NCI-H446 treated with DMSO at 0.1 percent for 48 hours (cell line): ENCODE measurements at regions not wholly inside any gene's neighbourhood (a gene's known extent, or its start where the extent isn't known, plus 50 kb on each side); places are given as distances from the start of the nearest gene placed in this dataset.

Experiments
- DNase-seq: peaks from one replicate; lab custom pipeline; 2025; lab: John Stamatoyannopoulos, UW

DNA sequence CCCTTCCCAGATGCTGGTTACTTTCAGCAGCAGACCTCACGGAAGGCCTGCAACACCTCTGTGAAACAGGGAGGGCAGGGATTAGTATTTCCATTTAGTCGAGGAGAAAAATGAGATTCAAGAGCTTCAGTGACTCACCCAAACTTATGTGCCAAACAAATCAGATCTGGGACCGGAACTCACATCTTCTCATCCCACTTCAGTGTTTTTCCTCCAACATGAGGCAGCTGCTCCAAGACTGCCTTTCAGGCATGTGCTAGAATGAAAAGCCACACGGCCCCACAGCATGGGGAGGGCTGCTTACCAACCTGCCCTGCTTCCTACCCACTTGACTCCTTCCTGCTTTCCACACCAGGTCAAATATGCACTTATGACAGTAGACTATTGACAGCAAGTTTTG, 129.4 kb upstream of the SLC24A5 start:
- DNase-seq, result peak; percentile 3

DNA sequence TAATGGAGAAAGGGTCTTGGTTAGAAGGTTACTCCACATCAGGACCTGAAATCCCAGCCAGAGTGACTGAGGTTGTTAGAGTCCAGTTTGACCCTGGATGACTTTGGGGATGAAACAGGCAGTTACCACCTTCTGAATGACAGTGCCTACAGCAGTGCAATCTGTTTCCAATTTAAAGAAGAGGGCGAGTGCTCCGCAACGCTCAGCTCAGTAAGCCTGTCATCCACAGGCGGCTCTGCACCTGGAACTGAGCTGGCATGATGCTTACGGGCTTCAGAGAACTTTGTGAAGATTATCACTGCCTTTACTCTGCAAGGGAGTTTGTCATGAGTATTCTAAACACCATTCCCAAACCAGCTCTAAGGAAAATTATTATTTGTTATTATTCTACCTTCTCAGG, 127.7 kb upstream of the SLC24A5 start:
- no peak for DNase-seq

DNA sequence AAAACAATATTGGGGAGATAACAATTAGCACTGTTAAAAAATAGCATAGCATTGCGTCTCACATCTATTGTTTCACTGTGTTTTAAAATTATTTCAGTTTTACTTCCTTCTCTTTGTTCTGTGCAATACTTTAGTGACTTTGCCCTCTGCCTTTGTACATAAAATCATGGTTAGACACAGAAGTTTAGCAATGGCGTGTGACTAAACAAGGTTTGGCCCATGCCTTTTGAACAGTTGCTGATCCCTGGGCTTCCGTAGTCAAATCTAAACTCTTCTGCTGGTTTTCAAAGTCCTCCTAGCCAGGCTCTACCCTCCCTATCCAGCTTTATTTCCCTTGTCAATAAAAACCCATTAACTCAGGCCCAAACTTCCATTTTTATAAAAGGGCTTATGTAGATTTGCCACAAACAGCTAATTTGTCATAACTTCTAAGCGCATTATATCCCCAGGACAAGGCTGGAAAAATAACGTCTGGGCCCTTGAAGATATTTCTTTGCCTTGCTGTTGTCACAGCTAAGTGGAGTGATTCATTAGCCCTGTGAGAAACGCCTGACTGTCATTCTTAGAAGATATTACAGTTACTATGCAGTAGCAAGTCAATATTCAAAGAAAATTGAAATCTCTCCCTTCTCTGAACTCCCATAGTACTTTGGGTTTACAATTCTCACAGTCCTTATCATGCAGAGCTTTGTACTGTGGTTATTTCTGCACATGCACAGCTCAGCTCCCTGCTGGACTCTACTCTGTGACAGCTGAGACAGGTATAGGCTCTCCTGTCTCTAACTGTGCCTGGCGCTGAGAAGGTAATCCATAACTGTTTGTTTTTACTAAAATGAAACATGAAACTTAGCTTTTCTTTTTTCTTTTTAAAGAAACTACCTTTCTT, 123.4 kb upstream of the SLC24A5 start:
- no peak for DNase-seq

DNA sequence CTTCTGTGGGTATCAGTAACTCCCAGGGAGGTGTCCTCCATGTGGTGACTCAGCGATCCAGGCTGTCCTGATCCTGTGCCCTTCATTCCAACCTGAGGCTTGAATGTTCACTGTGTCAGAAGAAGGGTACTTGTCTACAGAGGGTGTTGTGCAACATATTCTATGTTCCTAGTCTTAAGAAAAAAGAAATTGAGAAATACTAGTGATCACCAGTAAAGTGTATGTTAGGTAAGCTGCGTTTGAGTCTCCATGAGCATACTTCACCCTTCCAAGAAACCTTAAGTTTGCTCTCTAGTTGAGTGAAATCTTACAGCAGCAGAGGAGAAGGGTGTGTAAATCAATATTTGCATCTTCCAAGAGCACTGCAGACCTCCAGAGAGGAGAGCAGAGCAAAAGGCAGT, 122.2 kb upstream of the SLC24A5 start:
- no peak for DNase-seq

DNA sequence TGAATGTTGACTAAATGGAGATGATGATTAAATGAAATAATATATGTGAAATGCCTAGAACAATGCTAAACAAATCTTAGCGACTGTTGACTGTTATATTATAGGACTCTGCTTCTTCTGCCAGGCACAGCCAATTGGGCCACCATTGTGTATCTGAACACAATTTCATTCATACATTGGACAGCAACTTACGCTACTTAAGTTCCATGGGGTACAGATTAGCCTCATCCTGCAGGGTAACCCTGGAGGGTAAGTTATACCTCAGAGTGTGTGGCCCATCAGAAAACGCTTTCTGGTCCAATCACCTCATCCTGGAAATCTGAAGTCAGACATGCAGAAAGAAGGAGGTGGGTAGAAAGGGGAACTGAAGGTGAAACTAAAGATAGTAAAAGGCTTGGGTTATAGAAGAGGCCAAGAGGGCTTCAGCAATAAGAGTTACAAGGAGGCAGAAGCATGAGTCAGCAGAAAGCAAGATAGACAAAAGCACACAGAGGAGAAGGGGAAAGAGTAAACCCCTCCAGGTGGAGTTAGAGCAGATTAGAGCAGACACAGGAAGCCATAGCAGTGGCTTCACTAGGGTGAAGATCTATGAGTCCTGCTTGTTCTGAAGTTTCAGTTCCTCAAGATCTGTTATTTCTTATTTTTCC, 119.3 kb upstream of the SLC24A5 start:
- no peak for DNase-seq

DNA sequence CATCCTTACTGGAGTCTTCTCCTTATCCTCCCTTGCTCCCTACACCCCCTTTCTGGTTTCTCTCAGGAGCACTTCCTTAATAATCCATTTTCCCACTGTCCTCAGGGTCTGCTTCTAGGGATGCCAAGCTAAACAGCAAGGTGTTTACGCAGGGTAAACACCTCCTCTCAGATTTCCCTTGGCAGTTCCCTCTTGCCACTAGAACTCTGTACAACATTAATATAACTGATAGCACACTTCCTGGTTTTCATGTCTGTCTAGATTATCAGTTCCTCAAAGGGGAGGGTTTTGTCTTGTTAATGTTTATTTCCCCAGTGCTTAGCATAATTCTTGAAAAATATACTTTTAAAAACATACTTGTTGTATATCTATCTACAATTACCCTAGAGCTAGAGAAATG, 118.0 kb upstream of the SLC24A5 start:
- DNase-seq, result no peak

DNA sequence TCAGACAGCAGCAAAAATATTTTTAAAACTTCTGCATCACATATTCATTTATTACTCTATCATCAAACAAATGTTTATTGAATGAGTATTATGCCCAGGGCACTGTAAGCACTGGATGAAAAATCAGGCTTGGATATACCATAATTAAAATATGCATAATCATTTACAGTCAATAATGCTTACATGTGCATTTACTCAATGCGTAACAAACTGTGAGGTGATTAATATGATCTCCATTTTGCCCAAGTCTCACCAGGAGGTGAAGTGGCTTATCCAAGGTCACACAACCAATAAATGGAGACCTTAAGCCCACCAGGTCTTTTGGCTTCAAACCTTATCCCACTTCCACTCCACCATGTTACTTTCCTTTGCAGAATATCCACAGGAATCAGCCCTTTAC, 117.3 kb upstream of the SLC24A5 start:
- DNase-seq, result no peak

DNA sequence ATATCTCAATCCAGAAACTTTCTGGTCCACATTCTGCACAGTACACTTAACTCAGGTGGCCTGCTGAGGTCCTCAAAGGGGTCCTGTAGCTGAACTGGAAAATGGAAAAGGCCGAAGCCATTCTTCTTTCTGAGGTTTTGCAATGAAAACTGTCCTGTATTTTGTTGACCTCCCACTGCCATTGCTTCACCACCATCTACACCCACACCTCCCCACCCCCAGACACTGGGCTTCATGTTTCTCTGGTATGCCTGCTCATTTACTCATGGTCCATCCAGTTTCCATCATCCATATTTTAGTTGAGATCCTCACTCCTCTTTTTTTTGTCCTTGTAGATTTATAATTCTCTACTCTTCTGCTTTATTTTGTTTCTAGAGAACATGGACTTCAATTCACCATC, 115.7 kb upstream of the SLC24A5 start:
- DNase-seq, result no peak

DNA sequence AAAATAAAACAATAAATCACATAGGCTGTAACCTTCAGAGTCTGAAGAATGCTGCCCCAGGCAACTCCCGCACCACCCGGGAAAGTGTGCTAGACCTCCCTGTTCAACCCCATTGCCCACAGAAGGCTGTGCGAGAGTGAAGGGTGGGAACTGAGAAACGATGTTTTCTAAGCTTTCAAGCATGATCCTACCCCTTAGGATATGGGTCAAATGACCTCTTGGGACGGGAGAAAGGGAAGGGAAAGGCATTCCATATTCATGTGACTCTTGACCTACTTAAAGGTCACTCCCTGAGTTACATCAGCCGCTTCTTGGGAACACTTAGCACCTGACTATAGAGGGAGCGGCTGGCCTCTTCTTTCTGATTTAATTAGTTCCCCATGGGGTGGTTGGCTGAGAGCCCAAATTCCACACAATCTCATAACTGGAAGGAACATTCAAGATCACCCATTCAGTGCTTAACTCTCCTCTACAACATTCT, 114.7 kb upstream of the SLC24A5 start:
- DNase-seq, result no peak

DNA sequence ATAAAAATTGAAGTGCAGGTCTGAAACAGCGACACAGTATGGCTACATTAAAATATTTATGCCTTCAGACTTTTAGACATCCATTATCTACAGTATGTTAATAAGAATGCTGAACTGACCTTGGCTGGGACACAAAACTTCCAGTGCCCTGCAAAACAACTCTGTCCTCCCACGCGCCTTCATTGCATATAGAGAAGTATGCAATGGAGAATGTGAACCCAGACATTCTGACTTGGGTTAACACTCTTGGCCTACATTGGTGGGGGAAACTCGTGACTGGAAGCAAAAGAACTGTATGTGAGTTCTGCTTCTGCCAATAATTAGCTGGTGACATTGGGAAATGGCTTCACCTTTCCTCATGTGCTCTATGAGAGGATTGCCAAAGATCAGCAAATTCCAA, 110.5 kb upstream of the SLC24A5 start:
- no peak for DNase-seq

DNA sequence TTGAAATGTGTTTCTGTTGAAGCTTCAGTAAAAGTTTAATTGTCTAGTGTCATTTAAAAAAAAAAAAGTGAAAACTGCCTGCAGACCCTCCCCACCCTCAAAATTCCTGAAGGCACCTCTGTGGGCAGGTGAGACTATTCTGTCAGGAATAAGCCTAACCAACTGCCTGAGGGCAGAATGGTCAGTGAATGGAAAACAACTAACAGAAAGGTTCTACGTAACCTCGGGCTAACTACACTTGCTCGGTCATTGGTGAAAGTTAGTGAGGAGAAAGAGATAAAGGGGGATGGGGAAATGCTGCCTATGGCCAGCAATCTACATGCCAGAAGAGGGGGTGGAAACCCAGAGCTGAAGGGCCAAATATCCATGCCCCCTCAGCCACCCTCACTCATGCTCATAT, 108.6 kb upstream of the SLC24A5 start:
- no peak for DNase-seq

DNA sequence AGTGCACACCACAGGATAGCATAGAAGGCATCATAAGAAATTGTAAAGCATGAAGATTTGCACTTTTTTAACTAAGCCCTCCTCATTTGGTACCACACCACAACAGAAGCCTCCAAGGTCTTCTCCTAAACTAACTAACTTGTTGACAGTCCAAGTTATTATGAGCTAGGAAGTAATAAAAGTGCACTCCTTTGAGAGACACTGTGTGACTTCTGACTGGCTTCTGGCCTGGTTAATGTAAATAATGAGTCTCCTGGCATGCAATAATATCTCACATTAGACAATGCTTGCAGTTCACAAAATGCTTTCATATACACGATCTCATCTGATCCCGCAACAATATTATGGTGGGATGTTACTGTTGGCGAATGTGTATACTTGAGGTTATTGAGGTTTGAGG, 103.9 kb upstream of the SLC24A5 start:
- DNase-seq, result no peak

DNA sequence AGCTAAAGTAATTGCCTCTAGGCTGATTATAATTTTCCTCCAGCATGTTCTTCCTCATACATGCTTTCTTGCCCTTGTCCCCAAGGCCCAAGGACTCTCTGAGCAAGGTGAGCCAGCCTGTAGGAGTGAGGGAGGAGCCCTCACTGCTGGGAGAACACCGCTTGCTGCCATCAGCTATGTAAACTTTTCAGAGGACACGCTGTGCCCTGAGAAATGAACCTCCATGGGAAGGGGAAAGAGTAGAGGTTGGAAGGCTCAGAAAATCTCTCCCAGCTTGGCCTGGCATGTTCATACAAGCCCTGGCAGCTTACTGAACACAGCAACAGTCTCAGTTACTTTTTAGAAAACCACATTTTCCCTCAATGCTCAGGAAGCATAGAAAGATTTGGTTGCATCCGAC, 103.0 kb upstream of the SLC24A5 start:
- no peak for DNase-seq

DNA sequence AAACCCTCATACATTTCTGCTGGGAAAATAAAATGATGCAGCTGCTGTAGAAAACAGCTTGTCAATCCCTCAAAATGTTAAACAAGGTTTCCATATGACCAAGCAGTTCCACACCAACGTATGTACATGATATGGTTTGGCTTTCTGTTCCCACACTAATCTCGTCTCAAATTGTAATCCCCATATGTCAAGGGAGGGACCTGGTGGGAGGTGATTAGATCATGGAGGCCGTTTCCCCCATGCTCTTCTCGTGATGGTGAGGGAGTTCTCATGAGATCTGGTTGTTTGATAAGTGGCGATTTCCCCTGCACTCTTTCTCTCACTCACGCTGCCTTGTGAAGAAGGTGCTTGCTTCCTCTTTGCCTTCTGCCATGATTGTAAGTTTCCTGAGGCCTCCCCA, 100.6 kb upstream of the SLC24A5 start:
- DNase-seq, result no peak

DNA sequence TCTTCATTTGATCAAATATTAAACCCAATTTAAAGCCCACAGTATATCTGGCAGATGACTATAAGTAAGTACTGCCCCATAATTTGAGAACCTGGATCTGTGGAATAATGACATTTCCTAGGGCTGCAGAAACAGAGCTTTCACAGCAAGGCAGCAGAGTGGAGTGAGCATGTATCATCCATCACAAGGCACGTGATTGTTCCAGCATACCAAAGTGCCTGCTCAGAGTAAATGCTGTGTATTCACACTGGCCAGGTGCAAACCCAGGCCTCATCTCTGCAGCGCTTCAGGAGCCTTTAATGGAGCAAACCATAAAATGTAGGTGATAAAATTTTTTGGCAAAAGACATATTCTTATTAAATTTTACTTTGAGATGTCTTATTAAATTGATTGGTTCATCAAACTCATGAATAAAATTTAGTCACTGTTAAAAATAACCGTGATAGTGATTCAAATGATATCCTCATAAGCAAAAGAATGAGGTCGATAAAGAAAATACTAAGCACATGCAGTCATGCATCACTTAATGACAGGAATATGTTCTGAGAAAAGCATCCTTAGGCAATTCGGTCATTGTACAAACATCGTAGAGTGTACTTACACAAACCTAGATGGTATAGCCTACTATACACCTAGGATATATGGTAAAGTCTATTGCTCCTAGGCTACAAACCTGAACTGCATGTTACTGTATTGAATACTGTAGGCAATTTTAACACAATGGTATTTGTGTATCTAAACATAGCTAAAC, 99.3 kb upstream of the SLC24A5 start:
- DNase-seq, result no peak

DNA sequence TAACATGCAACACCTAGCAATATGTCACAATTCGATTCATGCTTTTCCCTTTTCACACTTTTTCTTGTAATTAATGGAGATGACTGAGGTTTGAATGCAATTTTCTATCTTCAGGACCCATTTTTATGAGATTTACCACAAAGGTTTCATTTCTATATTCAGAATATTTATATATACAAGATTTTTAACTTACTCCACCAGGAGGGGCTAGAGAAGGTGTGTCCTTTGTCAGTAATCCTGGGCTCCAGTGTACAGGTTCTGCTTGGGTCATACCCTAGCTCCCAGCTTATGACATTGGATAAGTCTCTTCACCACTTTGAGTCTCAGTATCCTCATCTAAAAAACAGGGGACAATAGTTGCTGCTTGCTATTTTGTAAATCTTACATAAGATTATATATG, 95.7 kb upstream of the SLC24A5 start:
- no peak for DNase-seq

DNA sequence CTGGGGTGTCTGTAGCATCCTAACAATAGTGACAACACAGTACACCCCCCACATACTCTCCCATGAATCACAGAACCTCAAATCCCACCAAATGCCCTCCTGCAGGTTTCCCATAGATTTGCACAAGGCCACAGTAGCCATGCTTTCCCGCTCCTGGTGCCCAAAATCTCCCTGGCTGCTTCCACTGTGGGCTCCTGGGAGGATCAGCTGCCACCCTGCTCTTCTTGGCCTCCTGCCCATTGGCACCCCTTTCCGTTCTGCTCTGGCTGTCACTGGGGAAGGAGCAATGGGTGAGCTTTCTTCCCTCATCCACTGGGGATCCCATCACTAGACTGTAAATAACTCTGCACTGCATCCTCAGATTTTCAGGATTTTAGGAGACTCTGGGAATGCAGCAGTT, 92.1 kb upstream of the SLC24A5 start:
- DNase-seq, result no peak

DNA sequence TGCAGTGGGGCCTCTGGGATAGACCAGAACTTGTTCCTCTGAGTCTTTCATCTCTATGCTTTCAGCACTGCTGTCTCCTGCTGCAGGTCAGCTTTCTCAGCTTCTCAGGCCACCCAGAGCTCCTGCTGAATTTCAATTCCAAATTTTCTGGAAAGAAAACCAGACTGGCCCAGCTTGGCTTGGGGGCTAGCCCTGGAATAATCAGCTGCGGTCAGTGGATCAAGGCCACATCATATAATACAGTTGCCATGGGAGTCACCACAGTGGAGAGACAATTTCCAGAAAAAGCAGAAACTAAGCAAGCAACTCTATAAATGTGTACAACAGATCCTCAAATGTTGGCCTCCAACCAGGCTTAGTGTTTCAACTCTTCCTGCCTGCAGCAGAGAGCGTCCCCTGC, 91.1 kb upstream of the SLC24A5 start:
- DNase-seq, result no peak

DNA sequence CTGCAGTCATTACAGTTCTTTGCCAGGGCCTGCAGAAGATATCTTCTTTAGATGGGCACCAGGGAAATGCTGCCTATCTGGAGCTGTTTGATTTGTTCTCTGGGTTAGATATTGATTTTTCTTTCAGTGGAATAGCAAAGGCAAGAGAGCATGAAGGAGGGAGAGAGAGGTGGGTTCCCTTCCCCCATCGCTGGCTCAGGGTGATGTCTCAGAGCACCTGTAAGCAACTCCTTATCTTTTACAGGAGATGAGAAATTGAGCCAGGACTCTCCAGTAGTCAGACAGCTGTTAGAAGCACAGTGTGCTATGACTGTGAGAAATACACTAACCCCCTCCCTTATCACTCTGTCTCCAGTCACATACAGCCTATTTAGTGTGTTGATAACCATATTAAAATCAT, 89.3 kb upstream of the SLC24A5 start:
- no peak for DNase-seq

DNA sequence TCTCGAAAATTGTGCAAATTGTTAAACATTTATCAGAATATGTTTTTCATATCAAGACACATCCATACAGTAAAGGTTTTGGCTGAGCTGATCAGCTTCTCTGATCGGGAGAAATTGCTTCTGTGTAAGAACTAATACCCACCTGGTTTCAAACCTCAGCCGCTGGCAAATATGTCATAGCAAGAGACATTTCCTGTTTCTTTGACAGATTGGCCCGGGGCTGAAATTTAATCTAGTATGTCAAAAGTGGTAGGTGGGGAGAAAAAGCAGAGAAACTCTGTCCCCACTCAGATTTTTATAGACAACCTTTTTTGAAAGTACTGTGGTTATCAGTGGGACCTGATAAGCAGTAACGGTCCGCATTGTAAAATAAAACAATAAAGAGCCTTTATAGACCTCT, 88.8 kb upstream of the SLC24A5 start:
- DNase-seq, result no peak

DNA sequence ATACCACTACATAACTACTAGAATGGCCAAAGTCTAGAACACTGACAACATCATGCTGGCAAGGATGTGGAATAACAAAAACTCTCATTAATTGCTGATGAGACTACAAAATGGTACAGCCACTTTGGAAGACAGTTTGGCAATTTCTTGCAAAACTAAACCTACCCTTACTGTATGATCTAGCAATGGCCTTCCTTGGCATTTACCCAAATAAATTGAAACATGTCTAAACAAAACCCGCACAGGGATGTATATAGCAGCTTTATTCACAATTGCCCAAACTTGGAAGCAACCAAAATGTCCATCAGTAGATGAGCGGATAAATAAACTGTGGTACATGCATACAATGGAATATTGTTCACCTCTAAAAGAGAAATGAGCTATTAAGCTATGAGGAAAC, 87.9 kb upstream of the SLC24A5 start:
- DNase-seq, result no peak

DNA sequence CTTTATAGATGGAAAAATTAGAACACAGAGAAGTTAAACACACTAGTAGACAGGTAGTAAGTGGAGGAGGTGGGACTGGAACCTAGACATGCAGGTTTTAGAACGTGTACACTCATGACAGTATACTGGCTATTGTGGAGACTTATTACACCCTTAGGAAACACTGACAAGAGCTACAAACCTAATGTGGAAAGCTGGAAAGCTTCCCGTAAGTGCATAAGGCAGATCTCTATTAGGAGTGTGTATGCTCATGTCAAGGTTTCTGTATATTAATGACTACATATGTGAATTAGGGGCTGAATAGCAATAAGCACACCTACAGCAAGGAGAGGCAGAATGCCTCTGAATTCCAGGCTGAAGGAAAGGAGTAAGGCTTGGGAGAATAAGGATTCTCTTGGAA, 82.6 kb upstream of the SLC24A5 start:
- DNase-seq, result no peak
